Suprapubic skin (tissue), 4 donors: ENCODE measurements at regions not wholly inside any gene's neighbourhood (a gene's known extent, or its start where the extent isn't known, plus 50 kb on each side); places are given as distances from the start of the nearest gene placed in this dataset.

Experiments
- EP300 ChIP-seq: sonication (generic); formaldehyde crosslinking; IDR thresholded peaks from one replicate; pipeline ENCODE4 v1.6.1; 2017; ENCODE audit warnings: antibody characterized with exemption
- POLR2A ChIP-seq, 2 donors: fragments of 450-650 bp; IDR thresholded peaks; one replicate each; pipeline ENCODE4 v1.6.1; 2017; ENCODE audit warnings: antibody characterized with exemption in 2 of 2, mild to moderate bottlenecking in 2 of 2, moderate library complexity in 2 of 2
- POLR2AphosphoS5 ChIP-seq, 3 donors: sonication (generic); formaldehyde crosslinking; IDR thresholded peaks; one replicate each; pipeline ENCODE4 v1.6.1; 2017; ENCODE audit warnings: antibody characterized with exemption in 3 of 3
- TF ChIP-seq, protein P1 (sequence below), 2 donors: fragments of 200-600 bp in 1 of 2; fragments of 450-650 bp in 1 of 2; sonication (generic) in 1 of 2; IDR thresholded peaks; one replicate each; pipeline ENCODE4 v1.5.1; 2016 to 2019; ENCODE audit warnings: antibody characterized with exemption in 2 of 2, mild to moderate bottlenecking in 1 of 2, moderate library complexity in 1 of 2

DNA sequence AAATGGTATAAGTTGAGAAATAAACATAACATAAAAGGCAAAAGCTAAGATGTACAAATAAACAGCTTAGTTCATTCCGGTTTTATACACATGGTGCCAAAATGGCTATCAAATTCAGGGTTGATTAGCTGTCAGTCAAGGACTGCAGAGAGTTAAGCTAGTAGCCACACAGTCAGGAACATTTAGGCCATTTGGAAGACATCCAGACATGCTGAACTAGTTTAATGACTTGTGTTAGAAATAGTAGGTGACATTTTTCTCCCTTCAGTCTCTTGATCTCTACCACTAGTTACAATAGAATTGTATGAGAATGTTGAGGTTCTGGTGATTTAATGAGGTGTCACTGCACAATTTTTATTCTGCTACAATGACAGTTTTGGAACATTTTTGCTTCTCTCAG is 394.4 kb upstream of the SPHKAP start:
- TF ChIP-seq, protein P1, sequence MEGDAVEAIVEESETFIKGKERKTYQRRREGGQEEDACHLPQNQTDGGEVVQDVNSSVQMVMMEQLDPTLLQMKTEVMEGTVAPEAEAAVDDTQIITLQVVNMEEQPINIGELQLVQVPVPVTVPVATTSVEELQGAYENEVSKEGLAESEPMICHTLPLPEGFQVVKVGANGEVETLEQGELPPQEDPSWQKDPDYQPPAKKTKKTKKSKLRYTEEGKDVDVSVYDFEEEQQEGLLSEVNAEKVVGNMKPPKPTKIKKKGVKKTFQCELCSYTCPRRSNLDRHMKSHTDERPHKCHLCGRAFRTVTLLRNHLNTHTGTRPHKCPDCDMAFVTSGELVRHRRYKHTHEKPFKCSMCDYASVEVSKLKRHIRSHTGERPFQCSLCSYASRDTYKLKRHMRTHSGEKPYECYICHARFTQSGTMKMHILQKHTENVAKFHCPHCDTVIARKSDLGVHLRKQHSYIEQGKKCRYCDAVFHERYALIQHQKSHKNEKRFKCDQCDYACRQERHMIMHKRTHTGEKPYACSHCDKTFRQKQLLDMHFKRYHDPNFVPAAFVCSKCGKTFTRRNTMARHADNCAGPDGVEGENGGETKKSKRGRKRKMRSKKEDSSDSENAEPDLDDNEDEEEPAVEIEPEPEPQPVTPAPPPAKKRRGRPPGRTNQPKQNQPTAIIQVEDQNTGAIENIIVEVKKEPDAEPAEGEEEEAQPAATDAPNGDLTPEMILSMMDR (IDR thresholded peaks at IDR 0.05) = no peak
- TF ChIP-seq EP300 (no peak), POLR2A (IDR thresholded peaks at IDR 0.05) (no peak), POLR2AphosphoS5 (IDR thresholded peaks at IDR 0.05) (no peak)
